ENCODE measurements at regions not wholly inside any gene's neighbourhood (a gene's known extent, or its start where the extent isn't known, plus 50 kb on each side); places are given as distances from the start of the nearest gene placed in this dataset.

DNA sequence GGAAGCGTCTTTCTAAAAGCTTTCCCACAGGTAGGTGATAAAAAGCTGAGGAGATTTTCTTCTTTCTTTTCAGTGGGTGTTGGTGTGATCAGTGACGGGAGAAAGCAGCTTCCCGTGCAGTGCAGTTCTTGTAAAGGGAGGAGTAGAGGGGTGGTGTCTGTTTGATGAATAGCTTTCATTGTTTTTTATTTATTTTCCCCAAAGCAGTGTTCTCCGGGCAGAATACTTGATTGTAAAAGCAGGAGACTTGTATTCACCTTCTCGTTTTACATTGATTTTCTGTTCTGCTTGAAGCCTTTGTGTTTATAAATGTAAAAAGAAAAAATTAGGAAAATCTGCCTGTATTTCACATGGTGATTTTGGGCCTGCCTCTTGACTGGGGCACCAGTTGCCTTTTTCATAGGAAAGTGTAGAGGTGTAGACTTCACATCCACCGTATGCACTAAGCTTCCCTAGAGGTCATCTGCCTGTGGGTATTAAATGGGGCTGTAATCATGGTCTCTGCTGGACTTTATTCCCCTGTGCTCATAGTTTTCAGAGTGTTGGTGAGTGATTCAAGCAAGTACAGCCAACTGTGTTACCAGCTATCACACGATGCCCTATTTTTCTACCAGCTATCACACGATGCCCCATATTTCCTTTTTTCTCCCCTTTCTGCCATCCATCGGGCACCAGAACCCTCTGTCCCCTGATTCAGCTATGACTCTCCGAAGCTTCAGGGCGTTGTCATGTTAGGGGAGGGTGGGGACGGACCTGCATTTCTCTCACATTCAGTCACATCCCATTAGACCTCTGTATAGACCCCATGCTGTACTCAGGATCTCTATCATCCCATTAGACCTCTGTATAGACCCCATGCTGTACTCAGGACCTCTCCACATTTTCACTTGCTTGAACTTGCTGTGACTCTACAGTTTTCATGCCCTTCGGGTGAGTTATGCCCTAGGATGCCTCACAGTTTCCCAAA is 526.5 kb downstream of the TRIML1 start:
- TF ChIP-seq, protein P1, sequence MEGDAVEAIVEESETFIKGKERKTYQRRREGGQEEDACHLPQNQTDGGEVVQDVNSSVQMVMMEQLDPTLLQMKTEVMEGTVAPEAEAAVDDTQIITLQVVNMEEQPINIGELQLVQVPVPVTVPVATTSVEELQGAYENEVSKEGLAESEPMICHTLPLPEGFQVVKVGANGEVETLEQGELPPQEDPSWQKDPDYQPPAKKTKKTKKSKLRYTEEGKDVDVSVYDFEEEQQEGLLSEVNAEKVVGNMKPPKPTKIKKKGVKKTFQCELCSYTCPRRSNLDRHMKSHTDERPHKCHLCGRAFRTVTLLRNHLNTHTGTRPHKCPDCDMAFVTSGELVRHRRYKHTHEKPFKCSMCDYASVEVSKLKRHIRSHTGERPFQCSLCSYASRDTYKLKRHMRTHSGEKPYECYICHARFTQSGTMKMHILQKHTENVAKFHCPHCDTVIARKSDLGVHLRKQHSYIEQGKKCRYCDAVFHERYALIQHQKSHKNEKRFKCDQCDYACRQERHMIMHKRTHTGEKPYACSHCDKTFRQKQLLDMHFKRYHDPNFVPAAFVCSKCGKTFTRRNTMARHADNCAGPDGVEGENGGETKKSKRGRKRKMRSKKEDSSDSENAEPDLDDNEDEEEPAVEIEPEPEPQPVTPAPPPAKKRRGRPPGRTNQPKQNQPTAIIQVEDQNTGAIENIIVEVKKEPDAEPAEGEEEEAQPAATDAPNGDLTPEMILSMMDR (IDR thresholded peaks at IDR 0.05): no peak
- TF ChIP-seq EP300 (IDR thresholded peaks at IDR 0.05) (no peak), POLR2A (IDR thresholded peaks at IDR 0.05) (no peak), POLR2AphosphoS5 (IDR thresholded peaks at IDR 0.05) (no peak)
